BE2C (cell line): ENCODE measurements at regions not wholly inside any gene's neighbourhood (a gene's known extent, or its start where the extent isn't known, plus 50 kb on each side); places are given as distances from the start of the nearest gene placed in this dataset.
"Not testable (repeated sequence)": the region's sequence is repeated elsewhere in the genome, so short reads cannot be mapped to it uniquely, and the experiment has no call there.

Experiments used
- DNase-seq: peaks from one replicate; pipeline ENCODE4 v3.0.0-alpha.2; 2020
- H3K27me3 ChIP-seq: fragments of 250-450 bp; sonication (Bioruptor Pico); 2 replicates; pipeline ENCODE4 v1.5.1; 2020; ENCODE audit warnings: mild to moderate bottlenecking
- H3K36me3 ChIP-seq: fragments of 250-450 bp; sonication (Bioruptor Pico); 2 replicates; pipeline ENCODE4 v1.5.1; 2020; ENCODE audit warnings: mild to moderate bottlenecking
- H3K4me1 ChIP-seq: fragments of 250-450 bp; sonication (Bioruptor Pico); 2 replicates; pipeline ENCODE4 v1.5.1; 2020
- H3K4me3 ChIP-seq: 2 replicates; pipeline ENCODE4 v1.5.1; 2011; ENCODE audit warnings: low read depth, low read length
- H3K9me3 ChIP-seq: fragments of 250-450 bp; sonication (Bioruptor Pico); 2 replicates; pipeline ENCODE4 v1.5.1; 2020
- CTCF ChIP-seq: IDR thresholded peaks from 2 replicates; pipeline ENCODE4 v1.5.1; 2012; ENCODE audit warnings: mild to moderate bottlenecking, low read depth, low read length

- DNase-seq = no peak
- Histone ChIP-seq H3K9me3 (no peaks in the 10 kb centered on the region), H3K27me3 (no peaks in the 10 kb centered on the region), H3K4me3 (no peak overlapping the region), H3K36me3 (no peaks in the 10 kb centered on the region), H3K4me1 (no peaks in the 10 kb centered on the region)
- TF ChIP-seq CTCF = no peak
Measured at GRCh38 chr10:100645613-100646392, 99.6 kb upstream of the PAX2 start.

- no peak for DNase-seq
- no peaks in the 10 kb centered on the region for H3K36me3 ChIP-seq
- H3K4me1 ChIP-seq = no peaks in the 10 kb centered on the region
- no peak for TF ChIP-seq CTCF
- no peaks in the 10 kb centered on the region for H3K9me3 ChIP-seq
- no peaks in the 10 kb centered on the region for H3K27me3 ChIP-seq
- H3K4me3 ChIP-seq = no peak overlapping the region
Measured at GRCh38 chr10:100647928-100648327, 97.5 kb upstream of the PAX2 start.

GRCh38 chr10:100650693-100651092 is 94.7 kb upstream of the PAX2 start:
- no peaks in the 10 kb centered on the region for H3K27me3 ChIP-seq
- DNase-seq = no peak
- no peak overlapping the region for H3K4me3 ChIP-seq
- H3K9me3 ChIP-seq = no peaks in the 10 kb centered on the region
- no peaks in the 10 kb centered on the region for H3K36me3 ChIP-seq
- H3K4me1 ChIP-seq = peaks cover 3% of the 10 kb centered on the region
- no peak for TF ChIP-seq CTCF

GRCh38 chr10:100651099-100651498 is 94.3 kb upstream of the PAX2 start:
- not testable (repeated sequence) for H3K4me3 ChIP-seq, H3K4me1 ChIP-seq, DNase-seq, H3K9me3 ChIP-seq, H3K36me3 ChIP-seq, H3K27me3 ChIP-seq

GRCh38 chr10:100651916-100652315 is 93.5 kb upstream of the PAX2 start:
- no peak overlapping the region for H3K4me3 ChIP-seq
- no peaks in the 10 kb centered on the region for H3K9me3 ChIP-seq
- DNase-seq = no peak
- H3K27me3 ChIP-seq = no peaks in the 10 kb centered on the region
- peaks cover 7% of the 10 kb centered on the region for H3K4me1 ChIP-seq
- TF ChIP-seq CTCF = no peak
- H3K36me3 ChIP-seq = no peaks in the 10 kb centered on the region

GRCh38 chr10:100652406-100653135 is 92.8 kb upstream of the PAX2 start:
- no peak for DNase-seq
- no peaks in the 10 kb centered on the region for H3K9me3 ChIP-seq
- no peak for TF ChIP-seq CTCF
- no peaks in the 10 kb centered on the region for H3K36me3 ChIP-seq
- H3K4me3 ChIP-seq = no peak overlapping the region
- no peaks in the 10 kb centered on the region for H3K27me3 ChIP-seq
- H3K4me1 ChIP-seq = peaks cover 7% of the 10 kb centered on the region
